Activated CD8-positive, alpha-beta T cell treated with anti-CD3 and anti-CD28 coated beads for 36 hours (primary cell): ENCODE measurements at regions not wholly inside any gene's neighbourhood (a gene's known extent, or its start where the extent isn't known, plus 50 kb on each side); places are given as distances from the start of the nearest gene placed in this dataset.

Experiments
- ATAC-seq: fragments of 200-7000 bp; cut with Tn5 transposase; one replicate; pipeline ENCODE4 v1.10.0; 2021; ENCODE audit warnings: mild to moderate bottlenecking, moderate library complexity
- CTCF ChIA-PET: fragments of 350-600 bp; sonication (Branson Sonifier 250); formaldehyde crosslinking; loops from one replicate; lab custom pipeline; 2021; ENCODE audit warnings: antibody characterized with exemption; lab: Charles Lee
- POLR2A ChIA-PET: fragments of 350-600 bp; sonication (Branson Sonifier 250); formaldehyde crosslinking; loops from one replicate; lab custom pipeline; 2021; ENCODE audit warnings: antibody characterized with exemption; lab: Charles Lee
- DNase-seq: peaks from one replicate; pipeline ENCODE4 v3.0.0-alpha.2; 2020
- H3K27ac Mint-ChIP-seq: one replicate; pipeline ENCODE4 v1.8.0; 2021; ENCODE audit warnings: mild to moderate bottlenecking, mixed read lengths
- H3K27me3 Mint-ChIP-seq: one replicate; pipeline ENCODE4 v1.8.0; 2021; ENCODE audit warnings: mixed read lengths
- H3K36me3 Mint-ChIP-seq: one replicate; pipeline ENCODE4 v1.8.0; 2021; ENCODE audit warnings: low read depth, mixed read lengths
- H3K4me1 Mint-ChIP-seq: one replicate; pipeline ENCODE4 v1.8.0; 2021; ENCODE audit warnings: low read depth, mixed read lengths
- H3K4me3 Mint-ChIP-seq: one replicate; pipeline ENCODE4 v1.8.0; 2021; ENCODE audit warnings: mild to moderate bottlenecking, moderate library complexity, mixed read lengths
- H3K9me3 Mint-ChIP-seq: one replicate; pipeline ENCODE4 v1.8.0; 2021; ENCODE audit warnings: mixed read lengths
- intact Hi-C: fragments of 100-400 bp; cut with micrococcal nuclease; formaldehyde crosslinking; loops from one replicate; pipeline ENCODE4 v1.10.0; 2022
- TF ChIP-seq, protein P1 (sequence below): fragments of 200-600 bp; IDR thresholded peaks from one replicate; pipeline ENCODE4 v1.8.0; 2022; ENCODE audit warnings: antibody characterized with exemption, mild to moderate bottlenecking

DNA sequence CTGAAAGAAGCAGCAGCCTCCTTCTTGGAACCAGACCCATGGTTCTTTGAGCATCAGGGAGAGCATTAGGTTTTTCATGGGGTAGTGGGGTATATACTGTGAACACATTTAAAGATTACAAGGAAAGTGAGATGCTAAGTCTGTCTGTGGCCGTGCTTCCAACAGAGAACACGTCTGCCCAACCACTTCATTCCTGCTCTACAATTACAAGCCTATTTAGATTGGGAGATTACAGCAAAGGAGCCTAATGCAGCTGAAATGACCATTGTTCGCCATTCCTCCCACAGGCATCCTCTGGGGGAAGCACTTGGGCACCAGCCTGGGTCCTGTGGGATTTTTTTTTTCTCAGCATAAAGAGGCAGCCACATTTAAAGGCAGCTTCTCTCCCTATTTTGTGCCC, 536.4 kb downstream of the XPNPEP1 start:
- DNase-seq (no peak), ATAC-seq (no peak)
- H3K27me3 Mint-ChIP-seq, result no peaks in the 10 kb centered on the region
- intact Hi-C loops, result no loop called here
- H3K4me3 Mint-ChIP-seq, result no peak overlapping the region
- ChIA-PET POLR2A (no interaction called here), CTCF (no interaction called here)
- H3K36me3 Mint-ChIP-seq, result no peaks in the 10 kb centered on the region
- H3K27ac Mint-ChIP-seq, result no peak overlapping the region
- TF ChIP-seq, protein P1, sequence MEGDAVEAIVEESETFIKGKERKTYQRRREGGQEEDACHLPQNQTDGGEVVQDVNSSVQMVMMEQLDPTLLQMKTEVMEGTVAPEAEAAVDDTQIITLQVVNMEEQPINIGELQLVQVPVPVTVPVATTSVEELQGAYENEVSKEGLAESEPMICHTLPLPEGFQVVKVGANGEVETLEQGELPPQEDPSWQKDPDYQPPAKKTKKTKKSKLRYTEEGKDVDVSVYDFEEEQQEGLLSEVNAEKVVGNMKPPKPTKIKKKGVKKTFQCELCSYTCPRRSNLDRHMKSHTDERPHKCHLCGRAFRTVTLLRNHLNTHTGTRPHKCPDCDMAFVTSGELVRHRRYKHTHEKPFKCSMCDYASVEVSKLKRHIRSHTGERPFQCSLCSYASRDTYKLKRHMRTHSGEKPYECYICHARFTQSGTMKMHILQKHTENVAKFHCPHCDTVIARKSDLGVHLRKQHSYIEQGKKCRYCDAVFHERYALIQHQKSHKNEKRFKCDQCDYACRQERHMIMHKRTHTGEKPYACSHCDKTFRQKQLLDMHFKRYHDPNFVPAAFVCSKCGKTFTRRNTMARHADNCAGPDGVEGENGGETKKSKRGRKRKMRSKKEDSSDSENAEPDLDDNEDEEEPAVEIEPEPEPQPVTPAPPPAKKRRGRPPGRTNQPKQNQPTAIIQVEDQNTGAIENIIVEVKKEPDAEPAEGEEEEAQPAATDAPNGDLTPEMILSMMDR, result no peak
- no peaks in the 10 kb centered on the region for H3K9me3 Mint-ChIP-seq
- H3K4me1 Mint-ChIP-seq, result no peaks in the 10 kb centered on the region

DNA sequence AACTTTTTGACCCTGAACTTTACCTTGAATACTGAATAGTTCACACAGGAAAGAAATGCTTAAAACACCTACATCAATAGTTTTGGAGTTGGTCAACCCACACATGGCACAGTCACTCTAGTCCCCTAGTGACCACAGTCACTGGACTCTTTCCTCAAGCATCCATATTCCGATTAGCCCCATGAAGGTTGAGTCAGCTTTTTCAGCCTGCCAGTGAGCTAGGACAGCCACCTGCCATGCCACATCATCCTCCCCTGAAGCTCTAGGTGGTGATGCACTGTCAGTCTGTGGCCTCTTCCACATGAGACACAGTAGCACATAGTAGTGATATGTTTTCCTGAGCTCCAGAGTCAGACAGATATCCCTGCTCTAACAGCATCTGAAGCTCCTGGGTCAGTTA, 537.2 kb downstream of the XPNPEP1 start:
- H3K27me3 Mint-ChIP-seq, result no peaks in the 10 kb centered on the region
- no peaks in the 10 kb centered on the region for H3K9me3 Mint-ChIP-seq
- intact Hi-C loops, result no loop called here
- ATAC-seq, result no peak
- CTCF ChIA-PET, result no interaction called here
- POLR2A ChIA-PET, result no interaction called here
- H3K4me3 Mint-ChIP-seq, result no peak overlapping the region
- H3K27ac Mint-ChIP-seq, result no peak overlapping the region
- TF ChIP-seq, protein P1, result no peak
- DNase-seq, result no peak
- no peaks in the 10 kb centered on the region for H3K36me3 Mint-ChIP-seq
- H3K4me1 Mint-ChIP-seq, result no peaks in the 10 kb centered on the region

DNA sequence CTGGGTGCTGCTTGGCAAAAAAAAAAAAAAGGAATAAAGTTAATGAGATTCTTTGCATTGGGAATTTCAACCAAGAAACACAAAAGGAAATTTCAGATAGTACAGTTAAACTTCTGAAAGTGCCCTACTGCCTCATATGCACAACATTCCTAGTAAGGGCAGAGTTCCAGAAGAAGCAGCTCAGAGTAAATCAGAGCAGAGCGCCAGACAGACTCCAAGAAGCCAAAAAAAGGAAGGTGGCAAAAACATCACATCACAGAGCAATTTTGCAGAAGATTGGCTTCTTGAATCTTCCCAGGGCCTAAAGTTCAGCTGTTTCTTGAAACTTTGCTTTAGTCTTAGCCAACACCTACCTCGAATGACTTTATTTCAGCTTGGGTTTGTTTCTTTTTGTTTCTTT, 544.1 kb downstream of the XPNPEP1 start:
- Mint-ChIP-seq H3K27ac (no peak overlapping the region), H3K9me3 (no peaks in the 10 kb centered on the region), H3K36me3 (no peaks in the 10 kb centered on the region), H3K4me1 (no peaks in the 10 kb centered on the region), H3K27me3 (no peaks in the 10 kb centered on the region), H3K4me3 (no peak overlapping the region)
- no peak for DNase-seq
- TF ChIP-seq, protein P1, result no peak
- ATAC-seq, result no peak
- ChIA-PET POLR2A (no interaction called here), CTCF (no interaction called here)
- intact Hi-C loops, result no loop called here

DNA sequence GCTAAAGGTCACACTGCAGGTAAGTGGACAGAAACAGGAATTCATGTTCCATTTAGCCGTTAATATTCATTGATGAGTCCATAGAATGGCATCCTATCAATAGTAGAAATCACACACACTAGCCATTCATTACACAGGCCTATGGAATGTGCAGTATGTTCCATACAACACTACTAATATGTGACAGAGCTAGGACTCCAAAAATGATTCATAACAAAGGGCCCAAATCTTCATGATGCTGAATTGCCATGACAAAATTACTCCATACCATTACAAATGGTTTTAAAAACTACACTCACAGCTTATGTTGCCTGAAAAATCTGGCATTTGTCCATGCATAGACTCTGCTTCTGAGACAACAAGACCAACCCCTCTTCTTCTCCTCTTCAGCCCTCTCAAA, 549.1 kb downstream of the XPNPEP1 start:
- Mint-ChIP-seq H3K27me3 (no peaks in the 10 kb centered on the region), H3K4me3 (no peak overlapping the region), H3K9me3 (no peaks in the 10 kb centered on the region), H3K36me3 (no peaks in the 10 kb centered on the region), H3K27ac (no peak overlapping the region), H3K4me1 (no peaks in the 10 kb centered on the region)
- intact Hi-C loops, result no loop called here
- TF ChIP-seq, protein P1, result no peak
- no peak for ATAC-seq
- ChIA-PET POLR2A (no interaction called here), CTCF (no interaction called here)
- DNase-seq, result no peak

DNA sequence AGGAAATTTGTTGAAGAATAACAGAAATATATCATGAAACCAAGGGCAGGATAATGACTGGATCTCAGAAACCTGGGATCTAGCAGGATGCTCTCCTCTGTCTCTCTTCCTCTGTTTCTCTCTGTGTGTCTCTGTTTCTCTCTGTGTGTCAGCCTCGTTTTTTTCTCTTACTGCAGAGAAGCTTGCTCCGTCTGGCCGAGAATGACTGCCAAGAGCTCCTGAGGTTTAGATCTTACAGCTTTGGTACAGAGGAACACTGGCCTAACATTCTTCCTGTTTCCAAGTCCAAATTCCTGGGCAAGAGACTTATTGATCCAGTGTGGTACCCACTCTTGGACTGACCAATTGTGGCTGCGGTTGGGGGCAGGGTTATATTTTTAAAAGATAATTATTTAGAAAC, 564.0 kb downstream of the XPNPEP1 start:
- no peak overlapping the region for H3K27ac Mint-ChIP-seq
- H3K9me3 Mint-ChIP-seq, result no peaks in the 10 kb centered on the region
- no peaks in the 10 kb centered on the region for H3K27me3 Mint-ChIP-seq
- POLR2A ChIA-PET, result no interaction called here
- intact Hi-C loops, result no loop called here
- CTCF ChIA-PET, result no interaction called here
- no peaks in the 10 kb centered on the region for H3K4me1 Mint-ChIP-seq
- ATAC-seq, result no peak
- H3K4me3 Mint-ChIP-seq, result no peak overlapping the region
- TF ChIP-seq, protein P1, result no peak
- DNase-seq, result no peak
- H3K36me3 Mint-ChIP-seq, result no peaks in the 10 kb centered on the region
